K562 (cell line): ENCODE measurements at regions not wholly inside any gene's neighbourhood (a gene's known extent, or its start where the extent isn't known, plus 50 kb on each side); places are given as distances from the start of the nearest gene placed in this dataset.

ENCODE experiments used
- SIX5 ChIP-seq, 2 experiments: IDR thresholded peaks; 2 replicates each; pipeline ENCODE4 v1.6.1; 2011; ENCODE audit warnings: low read length in 2 of 2, borderline replicate concordance in 1 of 2, low read depth in 1 of 2, mild to moderate bottlenecking in 1 of 2, moderate library complexity in 1 of 2; ENCODE audit not compliant: insufficient read depth in 1 of 2
- TCFL5 ChIP-seq: fragments of 250-450 bp; sonication (Bioruptor Pico); conservative IDR thresholded peaks from 2 replicates; pipeline ENCODE4 v1.6.1; 2021; ENCODE audit warnings: mild to moderate bottlenecking, moderate library complexity, matching md5 sums
- ZNF274 ChIP-seq: IDR thresholded peaks from 2 replicates; pipeline ENCODE4 v1.6.1; 2011; ENCODE audit warnings: low read depth, mild to moderate bottlenecking, low read length, moderate library complexity, borderline replicate concordance
- TF ChIP-seq, protein P1 (sequence below): sonication (generic); formaldehyde crosslinking; IDR thresholded peaks from 2 replicates; pipeline ENCODE4 v1.8.0; 2022; ENCODE audit warnings: mild to moderate bottlenecking, missing genetic modification reagents
- TF ChIP-seq, protein P2 (sequence below), 2 experiments: fragments of 200-800 bp in 1 of 2; sonication (Bioruptor generic) in 1 of 2; sonication (generic) in 1 of 2; formaldehyde crosslinking in 1 of 2; IDR thresholded peaks in 1 of 2; conservative IDR thresholded peaks in 1 of 2; 2 replicates each; pipeline versions ENCODE4 v1.5.0 to v1.6.1; 2016 to 2020; ENCODE audit warnings: missing compliant biosample characterization in 1 of 2, missing genetic modification characterization in 1 of 2, missing genetic modification reagents in 1 of 2

DNA sequence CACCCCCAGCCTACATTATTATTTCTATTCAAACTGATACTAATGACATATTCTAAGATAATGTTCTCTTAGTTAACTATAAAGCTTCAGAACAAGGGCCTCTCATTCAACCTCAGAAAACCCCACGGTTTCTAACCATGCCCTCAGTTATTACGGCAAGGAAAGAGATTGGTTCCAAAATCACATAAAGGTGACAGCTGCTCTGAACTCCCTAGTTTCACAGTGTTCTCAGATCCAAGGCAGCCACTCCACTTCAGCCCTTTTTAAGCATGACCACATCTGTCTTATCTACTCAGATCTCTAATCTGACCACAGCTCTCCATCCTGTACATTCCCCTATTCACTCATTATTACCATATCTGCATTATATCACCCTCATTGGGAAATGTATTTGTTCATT lies 98.8 kb upstream of the CEP85L start:
- TF ChIP-seq SIX5 (IDR thresholded peaks at IDR 0.05; ENCODE audit: borderline replicate concordance in 1 of 2, insufficient read depth in 1 of 2, low read depth in 1 of 2, low read length in 2 of 2) (no peak), TCFL5 (CRISPR knock-in tag) (no peak), ZNF274 (no peak)
- TF ChIP-seq, protein P1, sequence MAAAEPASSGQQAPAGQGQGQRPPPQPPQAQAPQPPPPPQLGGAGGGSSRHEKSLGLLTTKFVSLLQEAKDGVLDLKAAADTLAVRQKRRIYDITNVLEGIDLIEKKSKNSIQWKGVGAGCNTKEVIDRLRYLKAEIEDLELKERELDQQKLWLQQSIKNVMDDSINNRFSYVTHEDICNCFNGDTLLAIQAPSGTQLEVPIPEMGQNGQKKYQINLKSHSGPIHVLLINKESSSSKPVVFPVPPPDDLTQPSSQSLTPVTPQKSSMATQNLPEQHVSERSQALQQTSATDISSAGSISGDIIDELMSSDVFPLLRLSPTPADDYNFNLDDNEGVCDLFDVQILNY (CRISPR knock-in tag), result no peak
- TF ChIP-seq, protein P2, sequence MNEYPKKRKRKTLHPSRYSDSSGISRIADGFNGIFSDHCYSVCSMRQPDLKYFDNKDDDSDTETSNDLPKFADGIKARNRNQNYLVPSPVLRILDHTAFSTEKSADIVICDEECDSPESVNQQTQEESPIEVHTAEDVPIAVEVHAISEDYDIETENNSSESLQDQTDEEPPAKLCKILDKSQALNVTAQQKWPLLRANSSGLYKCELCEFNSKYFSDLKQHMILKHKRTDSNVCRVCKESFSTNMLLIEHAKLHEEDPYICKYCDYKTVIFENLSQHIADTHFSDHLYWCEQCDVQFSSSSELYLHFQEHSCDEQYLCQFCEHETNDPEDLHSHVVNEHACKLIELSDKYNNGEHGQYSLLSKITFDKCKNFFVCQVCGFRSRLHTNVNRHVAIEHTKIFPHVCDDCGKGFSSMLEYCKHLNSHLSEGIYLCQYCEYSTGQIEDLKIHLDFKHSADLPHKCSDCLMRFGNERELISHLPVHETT (CRISPR knock-in tag; conservative IDR thresholded peaks at IDR 0.05 in 1 of 2, IDR thresholded peaks at IDR 0.05 in 1 of 2), result no peak
